ENCODE measurements at regions not wholly inside any gene's neighbourhood (a gene's known extent, or its start where the extent isn't known, plus 50 kb on each side); places are given as distances from the start of the nearest gene placed in this dataset.

DNA sequence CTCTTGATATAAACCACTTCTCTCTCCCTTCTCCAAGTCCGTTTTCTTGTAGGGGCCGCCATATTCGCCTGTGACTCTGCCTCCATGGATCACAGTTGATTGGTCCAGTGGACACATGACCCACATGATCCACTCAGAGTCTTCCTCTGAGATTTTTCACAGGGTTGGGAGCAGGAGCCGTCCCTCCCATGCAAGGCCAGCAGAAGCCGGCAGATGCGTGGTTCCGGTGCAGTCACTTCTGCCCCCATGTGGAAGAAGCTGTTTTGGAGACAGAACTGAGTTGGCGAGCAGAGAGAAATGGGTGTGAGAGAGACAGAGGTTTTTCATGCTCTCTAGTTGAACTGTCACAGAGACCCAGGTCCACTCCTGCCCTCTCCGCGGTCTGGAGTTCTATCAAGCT lies 83.3 kb downstream of the C16orf95 start:
- Histone ChIP-seq H3K79me2 (ENCODE audit: control insufficient read depth, insufficient read depth, low read length) (no peaks in the 10 kb centered on the region), H3K27me3 (ENCODE audit: control insufficient read depth, insufficient read depth, low read length) (peaks cover 3% of the 10 kb centered on the region), H3K36me3 (ENCODE audit: control insufficient read depth, insufficient read depth, low read length) (no peaks in the 10 kb centered on the region), H3K4me2 (ENCODE audit: extremely low read depth, insufficient read depth, low read length) (no peak overlapping the region), H4K20me1 (ENCODE audit: control insufficient read depth, extremely low read depth, insufficient read depth, low read length) (no peaks in the 10 kb centered on the region), H3K4me3 (replicated peaks in 1 of 4; ENCODE audit: control extremely low read depth in 1 of 4, insufficient read depth in 1 of 4, low read depth in 3 of 4, low read length in 4 of 4) (no peak overlapping the region), H3K9ac (ENCODE audit: insufficient read depth, low read length) (no peak overlapping the region), H3K27ac (ENCODE audit: insufficient read depth, low read length) (no peak overlapping the region), H2AFZ (ENCODE audit: low read length) (no peak overlapping the region), H3K4me1 (ENCODE audit: control insufficient read depth, extremely low read depth, insufficient read depth, low read length) (no peaks in the 10 kb centered on the region), H3K9me3 (ENCODE audit: control insufficient read depth, insufficient read depth, low read depth, low read length) (no peaks in the 10 kb centered on the region)
- no peak for TF ChIP-seq EZH2 (IDR thresholded peaks at IDR 0.05; ENCODE audit: low read length, missing control alignments)
- TF ChIP-seq, protein P1, sequence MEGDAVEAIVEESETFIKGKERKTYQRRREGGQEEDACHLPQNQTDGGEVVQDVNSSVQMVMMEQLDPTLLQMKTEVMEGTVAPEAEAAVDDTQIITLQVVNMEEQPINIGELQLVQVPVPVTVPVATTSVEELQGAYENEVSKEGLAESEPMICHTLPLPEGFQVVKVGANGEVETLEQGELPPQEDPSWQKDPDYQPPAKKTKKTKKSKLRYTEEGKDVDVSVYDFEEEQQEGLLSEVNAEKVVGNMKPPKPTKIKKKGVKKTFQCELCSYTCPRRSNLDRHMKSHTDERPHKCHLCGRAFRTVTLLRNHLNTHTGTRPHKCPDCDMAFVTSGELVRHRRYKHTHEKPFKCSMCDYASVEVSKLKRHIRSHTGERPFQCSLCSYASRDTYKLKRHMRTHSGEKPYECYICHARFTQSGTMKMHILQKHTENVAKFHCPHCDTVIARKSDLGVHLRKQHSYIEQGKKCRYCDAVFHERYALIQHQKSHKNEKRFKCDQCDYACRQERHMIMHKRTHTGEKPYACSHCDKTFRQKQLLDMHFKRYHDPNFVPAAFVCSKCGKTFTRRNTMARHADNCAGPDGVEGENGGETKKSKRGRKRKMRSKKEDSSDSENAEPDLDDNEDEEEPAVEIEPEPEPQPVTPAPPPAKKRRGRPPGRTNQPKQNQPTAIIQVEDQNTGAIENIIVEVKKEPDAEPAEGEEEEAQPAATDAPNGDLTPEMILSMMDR (conservative IDR thresholded peaks at IDR 0.05 in 1 of 2, IDR thresholded peaks at IDR 0.05 in 1 of 2; ENCODE audit: low read depth in 1 of 2, low read length in 2 of 2): peak; percentile 11 to 41
- DNase-seq (ENCODE audit: low read depth in 2 of 2): peak; percentile 50 to 51

- no peak for DNase-seq (ENCODE audit: low read depth in 2 of 2)
- Histone ChIP-seq H3K9me3 (ENCODE audit: control insufficient read depth, insufficient read depth, low read depth, low read length) (no peaks in the 10 kb centered on the region), H3K9ac (ENCODE audit: insufficient read depth, low read length) (no peak overlapping the region), H3K4me1 (ENCODE audit: control insufficient read depth, extremely low read depth, insufficient read depth, low read length) (no peaks in the 10 kb centered on the region), H2AFZ (ENCODE audit: low read length) (no peak overlapping the region), H4K20me1 (ENCODE audit: control insufficient read depth, extremely low read depth, insufficient read depth, low read length) (no peaks in the 10 kb centered on the region), H3K4me3 (replicated peaks in 1 of 4; ENCODE audit: control extremely low read depth in 1 of 4, insufficient read depth in 1 of 4, low read depth in 3 of 4, low read length in 4 of 4) (no peak overlapping the region), H3K4me2 (ENCODE audit: extremely low read depth, insufficient read depth, low read length) (no peak overlapping the region), H3K27ac (ENCODE audit: insufficient read depth, low read length) (no peak overlapping the region), H3K27me3 (ENCODE audit: control insufficient read depth, insufficient read depth, low read length) (peaks cover 3% of the 10 kb centered on the region), H3K36me3 (ENCODE audit: control insufficient read depth, insufficient read depth, low read length) (no peaks in the 10 kb centered on the region), H3K79me2 (ENCODE audit: control insufficient read depth, insufficient read depth, low read length) (no peaks in the 10 kb centered on the region)
- TF ChIP-seq, protein P1 (conservative IDR thresholded peaks at IDR 0.05 in 1 of 2, IDR thresholded peaks at IDR 0.05 in 1 of 2; ENCODE audit: low read depth in 1 of 2, low read length in 2 of 2): no peak
- TF ChIP-seq EZH2 (IDR thresholded peaks at IDR 0.05; ENCODE audit: low read length, missing control alignments): no peak
Observed at GRCh38 chr16:87234601-87235000, 82.6 kb downstream of the C16orf95 start.

GRCh38 chr16:87235810-87236515 lies 81.2 kb downstream of the C16orf95 start:
- no peak for DNase-seq (ENCODE audit: low read depth in 2 of 2)
- no peak overlapping the region for H3K9ac ChIP-seq (ENCODE audit: insufficient read depth, low read length)
- no peaks in the 10 kb centered on the region for H3K36me3 ChIP-seq (ENCODE audit: control insufficient read depth, insufficient read depth, low read length)
- H3K4me3 ChIP-seq (replicated peaks in 1 of 4; ENCODE audit: control extremely low read depth in 1 of 4, insufficient read depth in 1 of 4, low read depth in 3 of 4, low read length in 4 of 4): no peak overlapping the region
- H3K27ac ChIP-seq (ENCODE audit: insufficient read depth, low read length): no peak overlapping the region
- no peak for TF ChIP-seq EZH2 (IDR thresholded peaks at IDR 0.05; ENCODE audit: low read length, missing control alignments)
- TF ChIP-seq, protein P1 (conservative IDR thresholded peaks at IDR 0.05 in 1 of 2, IDR thresholded peaks at IDR 0.05 in 1 of 2; ENCODE audit: low read depth in 1 of 2, low read length in 2 of 2): no peak
- H3K9me3 ChIP-seq (ENCODE audit: control insufficient read depth, insufficient read depth, low read depth, low read length): no peaks in the 10 kb centered on the region
- no peak overlapping the region for H2AFZ ChIP-seq (ENCODE audit: low read length)
- H3K27me3 ChIP-seq (ENCODE audit: control insufficient read depth, insufficient read depth, low read length): peaks cover 3% of the 10 kb centered on the region
- H3K4me1 ChIP-seq (ENCODE audit: control insufficient read depth, extremely low read depth, insufficient read depth, low read length): no peaks in the 10 kb centered on the region
- no peaks in the 10 kb centered on the region for H4K20me1 ChIP-seq (ENCODE audit: control insufficient read depth, extremely low read depth, insufficient read depth, low read length)
- H3K4me2 ChIP-seq (ENCODE audit: extremely low read depth, insufficient read depth, low read length): no peak overlapping the region
- no peaks in the 10 kb centered on the region for H3K79me2 ChIP-seq (ENCODE audit: control insufficient read depth, insufficient read depth, low read length)
